GM19395 (cell line): ENCODE measurements at regions not wholly inside any gene's neighbourhood (a gene's known extent, or its start where the extent isn't known, plus 50 kb on each side); places are given as distances from the start of the nearest gene placed in this dataset.
"Not testable (repeated sequence)": the region's sequence is repeated elsewhere in the genome, so short reads cannot be mapped to it uniquely, and the experiment has no call there.

Experiments
- ATAC-seq: cut with Tn5 transposase; IDR thresholded peaks from one replicate; pipeline ENCODE4 v1.9.1; 2021; ENCODE audit warnings: mild to moderate bottlenecking, moderate library complexity; ENCODE audit not compliant: unreplicated experiment

DNA sequence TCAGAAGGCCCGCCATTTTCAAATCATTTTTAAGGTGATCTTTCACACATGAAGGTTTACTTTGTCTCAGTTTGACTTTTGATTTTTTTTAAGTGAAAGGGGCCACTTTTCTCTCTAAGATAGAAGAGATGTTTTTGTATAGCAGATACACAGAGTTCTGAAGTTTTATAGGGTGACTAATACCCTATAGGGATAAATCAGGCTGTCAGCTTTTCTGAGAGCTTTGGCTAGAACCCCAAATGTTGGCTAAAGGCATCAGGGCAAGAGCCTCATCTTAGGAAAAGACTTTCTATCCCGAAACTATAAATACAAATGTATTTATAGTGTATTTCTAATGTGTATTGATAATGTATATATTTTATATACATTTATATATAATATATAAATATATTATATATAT lies 181.4 kb downstream of the TBX18 start:
- ATAC-seq = no peak

DNA sequence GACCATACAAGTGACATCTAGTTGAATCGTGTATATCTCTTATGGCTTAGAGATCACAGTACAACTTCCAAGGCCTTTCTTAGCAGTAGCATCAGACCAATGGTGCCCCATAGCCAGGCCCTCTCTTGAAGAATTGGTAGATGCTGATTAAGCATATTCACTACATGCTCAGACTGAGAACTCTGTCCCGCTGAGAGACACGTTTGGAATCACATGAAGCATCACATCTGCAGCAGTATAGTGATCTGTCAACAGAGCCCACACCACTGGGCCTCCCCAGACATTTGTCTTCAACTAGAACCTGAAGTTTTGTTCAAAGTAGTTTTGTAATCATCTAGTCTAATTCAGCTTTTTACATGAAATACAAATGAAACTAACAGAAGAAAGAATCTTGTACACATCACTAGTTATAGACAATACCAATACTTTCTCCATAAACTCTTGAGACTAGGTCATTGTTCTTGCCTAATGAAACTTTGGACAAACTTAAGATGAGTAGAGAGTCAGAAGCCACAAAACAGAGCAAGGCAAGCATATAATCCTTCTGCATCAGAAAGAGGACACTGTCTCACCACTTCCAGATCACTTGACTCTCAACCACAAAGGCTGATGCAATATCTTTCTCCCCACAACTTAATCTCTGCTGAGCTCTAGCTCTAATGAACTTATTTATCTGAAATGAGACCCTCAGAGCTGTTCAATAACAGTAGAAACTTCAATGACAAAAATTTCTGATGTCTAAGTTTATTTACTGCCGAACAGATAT lies 182.7 kb downstream of the TBX18 start:
- no peak for ATAC-seq

DNA sequence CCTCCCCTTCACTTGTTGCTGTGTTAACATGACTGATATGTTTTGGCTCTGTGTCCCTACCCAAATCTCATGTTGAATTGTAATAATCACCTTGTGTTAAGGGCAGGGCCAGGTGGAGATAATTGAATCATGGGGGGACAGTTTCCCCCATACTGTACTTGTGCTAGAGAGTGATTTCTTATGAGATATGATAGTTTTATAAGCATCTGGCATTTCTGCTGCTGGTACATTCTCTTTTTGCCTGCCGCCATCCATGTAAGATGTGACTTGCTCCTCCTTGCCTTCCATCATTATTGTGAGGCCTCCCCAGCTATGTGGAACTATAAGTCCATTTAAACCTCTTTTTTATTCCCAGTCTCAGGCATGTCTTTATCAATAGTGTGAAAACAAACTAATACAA lies 185.0 kb downstream of the TBX18 start:
- ATAC-seq = no peak

DNA sequence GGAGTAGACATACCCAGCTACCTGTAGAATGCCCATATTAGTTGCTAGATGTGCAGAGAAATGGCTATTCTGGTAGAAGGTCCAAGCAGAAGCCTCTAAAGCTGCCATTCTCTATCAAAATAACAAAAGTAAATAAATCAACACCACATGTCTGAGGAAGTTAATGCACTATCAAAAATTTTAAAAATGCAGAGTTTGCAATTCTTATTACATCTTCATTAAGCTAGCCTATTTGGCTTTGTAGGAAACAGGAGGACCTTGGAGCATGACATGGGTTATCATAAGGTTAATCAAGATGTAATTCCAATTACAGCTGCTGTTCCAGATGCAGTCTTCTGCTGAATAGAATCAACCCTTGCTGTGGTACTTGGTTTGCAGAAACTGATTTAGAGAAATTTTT lies 188.4 kb downstream of the TBX18 start:
- no peak for ATAC-seq

DNA sequence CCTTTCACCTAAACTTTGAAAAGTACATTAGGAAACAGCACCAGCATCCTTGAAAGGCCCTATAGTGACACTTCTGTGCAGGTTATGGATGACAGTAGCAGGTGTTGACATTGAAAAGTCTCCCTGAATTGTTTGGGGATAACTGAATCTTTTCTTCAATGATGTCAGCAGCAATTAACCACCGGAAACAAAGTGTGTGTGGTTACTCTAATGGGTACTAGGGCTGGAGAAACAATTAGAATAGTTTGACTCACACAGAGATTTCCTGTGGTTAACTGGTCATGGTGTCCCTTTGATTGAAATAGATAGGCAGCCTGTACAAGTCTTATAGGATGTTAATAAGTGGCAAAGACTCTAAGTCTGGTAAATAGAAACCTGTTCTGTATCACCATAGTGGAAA lies 189.1 kb downstream of the TBX18 start:
- peak; percentile 98 for ATAC-seq

DNA sequence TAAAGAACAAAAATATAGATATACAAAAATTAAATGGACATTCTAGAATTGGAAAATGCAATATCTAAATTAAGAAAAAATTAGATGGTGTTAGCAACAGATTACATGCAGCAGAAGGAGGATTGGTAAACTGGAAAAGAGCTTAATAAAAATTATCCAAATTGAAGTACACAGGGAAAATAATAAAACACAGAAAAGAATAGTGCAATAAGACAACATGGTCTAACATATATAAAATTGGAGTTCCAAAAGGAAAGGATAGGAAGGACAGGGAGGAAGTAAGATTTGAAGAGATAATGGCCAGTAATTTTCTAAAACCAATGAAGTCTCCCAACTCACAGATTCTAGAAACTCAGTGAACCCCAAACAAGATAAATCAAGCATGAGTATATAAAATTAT lies 194.5 kb downstream of the TBX18 start:
- ATAC-seq = no peak

DNA sequence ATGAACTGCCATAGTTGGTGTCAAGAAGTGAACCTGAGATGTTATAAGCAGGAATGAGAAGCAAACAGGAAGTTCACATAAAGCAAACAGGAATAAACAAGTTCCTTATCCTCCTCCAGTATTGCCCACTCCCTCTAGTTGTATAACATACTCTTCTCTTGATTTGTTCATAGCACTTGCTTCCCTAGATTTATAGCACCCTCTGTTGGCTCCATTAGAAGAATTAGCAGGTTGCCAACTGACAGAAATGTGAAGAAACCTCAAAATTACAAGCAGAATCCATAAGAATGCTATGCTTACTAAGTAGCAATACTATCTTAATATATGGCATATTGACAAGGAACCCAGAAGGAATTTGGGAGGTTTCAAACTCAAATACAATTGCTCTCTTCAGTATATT lies 195.4 kb downstream of the TBX18 start:
- ATAC-seq = no peak

DNA sequence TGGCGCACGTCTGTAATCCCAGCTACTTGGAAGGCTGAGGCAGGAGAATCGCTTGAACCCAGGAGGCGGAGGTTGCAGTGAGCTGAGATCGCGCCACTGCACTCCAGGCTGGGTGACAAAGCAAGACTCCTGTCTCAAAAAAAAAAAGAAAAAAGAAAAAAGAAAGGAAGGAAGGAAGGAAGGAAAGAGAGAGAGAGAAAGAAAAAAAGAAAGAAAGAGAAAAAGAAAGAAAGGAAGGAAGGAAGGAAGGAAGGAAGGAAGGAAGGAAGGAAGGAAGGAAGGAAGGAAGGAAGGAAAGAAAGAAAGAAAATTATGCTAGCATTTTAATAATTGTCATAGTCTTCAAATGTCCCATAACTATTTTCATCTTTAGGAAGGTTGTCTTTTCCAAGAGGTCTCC lies 198.7 kb downstream of the TBX18 start:
- not testable (repeated sequence) for ATAC-seq

DNA sequence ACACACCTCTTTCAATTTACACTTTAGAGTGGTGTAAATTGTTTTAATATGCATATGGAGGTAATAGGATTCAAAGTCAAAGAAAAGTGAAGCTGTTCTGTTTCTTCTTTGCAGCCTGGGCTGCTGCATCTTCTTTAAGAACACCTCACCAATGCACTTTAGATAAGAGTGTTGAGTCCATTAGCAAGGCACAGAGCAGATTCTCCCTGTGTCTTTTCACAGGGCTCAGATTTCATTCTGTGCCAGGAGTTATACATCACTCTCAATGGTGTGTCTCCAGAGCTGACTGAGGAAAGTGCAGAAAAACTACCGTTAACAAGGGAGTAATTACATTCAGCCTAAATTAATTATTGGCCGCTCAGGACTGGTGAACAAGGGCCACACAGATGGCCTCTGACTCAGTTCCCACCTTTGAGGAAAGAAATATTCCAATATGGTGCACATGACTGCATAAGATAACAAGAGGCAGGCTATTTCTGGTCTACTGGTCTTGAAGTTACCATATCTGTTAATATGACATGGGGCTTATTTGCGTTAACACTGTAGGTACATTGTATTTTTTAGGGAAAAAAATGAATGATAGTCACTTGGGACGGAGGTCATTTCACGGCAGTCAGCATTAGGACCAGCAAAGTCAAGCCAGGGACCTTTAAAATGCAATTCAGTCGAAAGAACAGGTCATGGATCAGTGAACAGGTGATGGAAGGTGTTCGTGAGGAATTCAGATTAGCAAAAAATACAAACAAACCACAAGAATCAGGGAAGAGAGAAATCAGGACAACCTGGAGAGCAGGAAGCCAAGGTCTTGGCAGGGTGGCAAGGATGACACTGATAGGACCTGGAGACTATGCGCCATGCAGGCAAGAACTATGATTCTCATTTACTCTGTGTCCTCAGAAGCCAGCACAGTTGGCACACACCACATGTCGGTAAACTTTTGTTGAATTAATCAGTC lies 203.7 kb downstream of the TBX18 start:
- no peak for ATAC-seq

DNA sequence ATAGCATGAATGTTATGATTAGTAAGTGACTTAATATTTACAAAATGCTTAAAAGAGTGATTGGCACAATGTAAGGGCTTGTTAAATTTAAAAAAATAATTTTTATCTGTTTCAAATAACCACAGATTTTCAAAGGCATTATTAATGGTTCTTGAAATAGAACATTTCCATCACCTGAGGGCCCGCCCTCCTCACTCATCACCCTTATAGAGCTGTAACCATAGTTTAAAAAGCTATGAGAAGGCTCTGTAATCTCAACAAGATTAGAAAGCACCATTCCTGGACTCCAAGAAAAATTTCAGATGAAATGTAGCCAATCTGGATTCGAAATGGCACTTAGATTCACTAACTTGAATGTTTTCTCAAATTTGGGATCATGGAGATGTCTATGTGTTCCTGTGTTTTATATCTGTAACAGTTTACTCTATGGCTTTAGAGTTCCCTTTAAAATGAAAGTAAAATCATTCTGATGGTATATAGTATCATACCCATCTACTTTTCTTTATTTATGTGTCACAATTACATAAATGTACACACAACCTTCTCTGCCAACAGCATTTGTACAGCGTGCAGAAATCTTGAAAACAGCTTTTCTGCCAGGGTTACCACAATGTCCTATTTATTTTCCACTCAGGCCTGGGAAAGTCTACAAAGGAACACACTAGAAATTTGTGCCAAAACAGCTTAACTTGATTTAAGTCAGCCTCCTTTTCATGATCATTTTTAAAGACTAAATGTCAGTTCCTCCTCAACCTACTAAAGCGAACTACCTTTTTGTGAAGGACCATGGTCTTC lies 207.7 kb downstream of the TBX18 start:
- ATAC-seq = no peak

DNA sequence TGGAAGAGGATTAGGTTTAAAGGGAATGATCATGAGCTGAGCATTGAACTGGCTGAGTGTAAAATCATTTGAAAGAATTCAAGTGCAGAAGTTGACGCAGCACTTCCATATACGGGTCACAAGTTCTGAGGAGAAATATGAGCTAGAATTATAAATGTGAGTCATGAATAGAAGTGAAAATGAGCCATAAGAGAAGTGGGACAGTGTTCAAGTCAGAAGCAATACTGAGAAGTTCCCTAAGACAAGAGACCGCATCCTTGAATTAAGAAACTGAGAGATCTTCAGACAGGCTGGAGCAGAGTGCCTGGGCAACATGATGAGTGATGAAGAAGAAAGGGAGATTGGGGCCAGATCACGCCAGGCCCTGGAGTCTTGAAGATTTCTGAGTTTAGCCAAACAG lies 209.7 kb downstream of the TBX18 start:
- ATAC-seq = no peak

DNA sequence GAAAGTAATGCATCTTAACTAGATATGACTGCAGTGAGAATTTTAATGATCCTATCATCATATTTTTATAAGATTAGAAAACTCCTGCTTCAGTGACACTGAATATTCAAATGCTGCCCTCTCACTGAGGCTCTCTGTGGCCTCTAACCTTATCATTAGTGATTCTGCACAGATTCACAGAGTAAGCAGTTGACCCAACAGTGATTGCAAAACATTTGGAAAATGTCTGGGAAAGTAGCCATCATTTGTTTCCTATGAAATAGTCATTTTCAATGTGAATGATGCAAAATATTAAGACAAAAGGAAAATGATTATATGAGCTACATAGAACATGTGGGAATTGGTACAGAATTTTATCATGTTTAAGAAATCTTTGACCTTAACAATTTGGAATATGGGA lies 210.3 kb downstream of the TBX18 start:
- ATAC-seq = no peak

DNA sequence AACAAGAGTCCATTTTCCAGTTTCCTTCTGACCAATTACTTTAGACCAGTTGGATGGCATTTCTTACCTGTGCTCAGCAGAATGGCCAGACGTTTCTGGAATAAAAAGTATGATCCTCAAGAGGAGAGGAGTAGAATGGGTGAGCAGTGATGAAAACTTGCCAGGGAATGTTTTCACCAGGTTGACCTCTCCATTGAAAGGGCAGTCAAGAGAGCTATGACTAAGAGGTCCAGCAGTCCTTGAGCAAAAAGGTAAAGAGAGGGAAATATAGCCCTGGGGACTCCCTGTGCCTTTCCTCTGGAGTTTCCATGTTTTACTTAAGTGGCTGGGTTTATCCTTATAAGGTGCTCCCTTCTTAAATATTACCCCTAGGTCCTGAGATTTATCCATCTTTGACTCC lies 210.9 kb downstream of the TBX18 start:
- ATAC-seq = no peak

DNA sequence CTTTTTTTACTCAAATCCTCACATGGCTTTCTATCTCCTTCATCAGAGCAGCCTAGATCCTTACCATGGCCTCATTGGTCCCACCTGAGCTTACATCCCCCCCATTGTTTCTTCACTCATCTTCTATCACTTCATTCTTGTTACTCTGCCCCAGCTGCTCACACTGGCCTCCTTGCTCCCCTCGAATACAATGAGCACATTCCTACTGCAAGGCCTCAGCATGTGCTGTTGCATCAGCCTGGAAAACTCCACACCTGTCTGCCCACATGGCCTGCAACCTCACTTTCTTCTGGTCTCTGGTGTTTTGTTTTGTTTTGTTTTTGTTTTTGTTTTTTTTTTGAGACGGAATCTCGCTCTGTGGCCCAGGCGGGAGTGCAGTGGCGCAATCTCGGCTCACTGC lies 212.6 kb downstream of the TBX18 start:
- no peak for ATAC-seq

DNA sequence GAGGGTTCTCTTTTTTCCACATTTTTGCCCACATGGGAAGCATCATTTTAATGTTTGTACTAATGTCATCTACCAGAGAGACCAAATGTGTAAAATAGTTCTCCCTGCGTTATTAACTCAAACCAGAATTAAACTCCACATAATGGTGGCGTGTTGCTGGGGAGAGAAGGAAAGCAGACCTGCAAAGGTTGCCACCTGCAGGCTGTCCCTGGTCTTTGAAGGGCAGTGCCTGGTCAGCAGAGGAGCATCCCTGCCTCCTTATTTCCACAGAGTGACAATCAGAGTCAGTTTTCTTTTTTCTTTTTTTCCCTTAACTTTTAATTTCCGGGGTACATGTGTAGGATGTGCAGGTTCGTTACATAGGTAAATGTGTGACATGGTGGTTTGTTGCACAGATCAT lies 214.5 kb downstream of the TBX18 start:
- no peak for ATAC-seq

DNA sequence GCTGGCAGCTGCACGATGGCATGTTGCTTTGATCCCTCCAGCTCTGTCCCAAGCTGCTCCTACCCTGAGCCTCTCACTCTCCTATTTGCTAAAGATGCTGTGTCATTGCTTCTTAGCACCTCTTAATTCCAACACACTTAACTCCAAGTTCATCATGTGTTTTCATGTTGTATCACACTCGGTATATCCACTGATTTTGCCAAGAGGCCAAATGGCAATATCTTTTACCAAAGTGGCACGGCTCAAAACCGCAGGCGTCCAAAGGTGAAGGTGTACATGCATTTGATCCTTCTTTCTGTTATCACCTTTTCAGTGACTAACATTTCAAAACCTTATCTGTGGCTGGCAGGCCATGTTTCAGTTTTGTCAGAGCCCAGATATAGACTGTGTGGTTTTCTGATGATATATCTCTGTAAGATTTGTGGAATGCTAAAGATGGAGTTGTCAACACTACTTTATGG lies 217.0 kb downstream of the TBX18 start:
- no peak for ATAC-seq

DNA sequence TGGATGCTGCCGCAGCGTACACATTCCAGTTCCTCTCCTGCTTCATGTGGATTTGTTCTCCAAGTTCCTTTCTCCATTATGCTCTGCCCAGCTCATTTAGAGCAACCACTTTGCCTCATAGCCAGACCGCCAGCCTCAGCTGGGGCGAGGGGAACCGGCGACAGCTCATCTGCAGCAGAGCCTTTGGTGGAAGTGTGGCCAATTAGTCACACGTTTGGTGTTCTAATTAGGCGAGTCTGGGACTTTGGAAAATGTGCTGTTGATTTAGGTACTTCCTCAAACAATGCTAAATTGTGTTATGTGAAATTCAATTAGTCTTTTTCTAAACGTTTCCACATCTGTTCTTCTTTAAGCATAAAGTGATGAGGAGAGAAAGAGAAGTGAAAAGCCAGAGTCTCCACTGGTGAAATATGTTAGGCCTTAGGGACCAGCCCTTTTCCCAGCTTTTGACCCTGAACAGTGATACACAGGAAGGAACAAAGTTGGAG lies 217.9 kb downstream of the TBX18 start:
- ATAC-seq = no peak

DNA sequence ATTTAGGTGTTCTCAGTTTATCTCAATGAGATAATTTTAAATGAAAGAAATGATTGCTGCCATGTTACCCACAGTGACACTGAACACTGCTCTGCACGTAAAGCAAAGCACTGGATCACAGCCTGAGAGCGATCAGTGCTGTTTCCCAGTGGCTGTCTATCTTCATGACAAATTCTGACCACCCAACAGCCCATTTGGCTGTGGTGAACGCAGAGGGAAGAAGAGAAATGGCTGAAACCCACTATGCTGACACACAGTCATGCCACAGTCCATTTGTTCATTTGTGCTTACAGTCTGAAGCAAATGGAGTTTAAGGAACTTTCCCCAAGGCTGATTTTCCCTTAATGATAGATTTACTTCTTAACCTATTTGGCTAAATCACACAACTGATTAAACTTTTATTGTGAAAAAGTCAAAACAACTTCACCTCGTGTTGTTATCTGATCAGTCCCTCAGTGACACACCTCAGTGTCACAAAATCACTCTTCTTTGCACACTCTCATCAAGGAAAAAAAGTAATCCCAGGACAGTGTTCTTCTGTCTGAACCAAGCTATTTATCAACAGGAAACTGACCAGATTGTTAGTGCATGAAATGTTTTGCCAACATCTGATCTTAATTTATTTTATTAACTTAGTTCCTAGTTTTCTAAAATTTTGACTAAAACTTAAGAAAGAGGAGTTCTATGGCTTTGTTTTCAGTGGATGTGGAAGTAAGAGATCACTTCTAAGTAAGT lies 225.1 kb downstream of the TBX18 start:
- ATAC-seq = no peak

DNA sequence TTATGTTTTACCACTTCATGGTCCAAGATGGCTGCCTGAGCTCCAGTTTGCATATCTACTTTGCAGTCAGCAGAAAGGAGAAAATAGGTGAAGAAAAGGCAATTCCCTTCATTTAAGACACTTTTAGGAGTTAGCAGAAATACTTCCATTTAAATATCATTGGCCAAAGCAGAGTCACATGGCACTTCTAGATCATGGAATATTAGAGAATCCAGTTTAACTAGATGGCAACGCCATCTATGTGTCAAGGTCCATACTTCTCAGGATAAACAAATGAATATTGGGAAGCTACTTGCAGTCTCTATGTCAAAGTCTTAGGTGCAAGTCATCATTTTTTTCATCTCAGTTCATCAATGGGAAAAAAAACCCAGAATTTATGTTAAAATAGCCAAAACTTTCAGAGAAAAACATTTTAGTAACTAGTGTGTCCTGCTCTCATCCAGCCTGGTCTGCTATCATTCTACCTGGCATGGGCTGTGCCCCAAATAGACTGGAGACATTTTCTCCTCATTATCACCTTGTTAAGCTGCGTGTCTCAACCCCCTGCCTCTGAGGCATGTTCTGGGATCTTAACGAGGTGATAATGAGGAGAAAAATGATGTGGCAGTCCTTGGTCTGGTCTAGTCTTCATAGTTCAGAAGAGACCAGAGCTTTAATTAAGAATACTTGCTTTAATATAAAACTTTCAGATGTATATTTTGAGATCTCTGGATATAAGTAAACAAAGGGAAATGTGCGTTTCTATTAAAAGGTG lies 227.3 kb downstream of the TBX18 start:
- no peak for ATAC-seq

DNA sequence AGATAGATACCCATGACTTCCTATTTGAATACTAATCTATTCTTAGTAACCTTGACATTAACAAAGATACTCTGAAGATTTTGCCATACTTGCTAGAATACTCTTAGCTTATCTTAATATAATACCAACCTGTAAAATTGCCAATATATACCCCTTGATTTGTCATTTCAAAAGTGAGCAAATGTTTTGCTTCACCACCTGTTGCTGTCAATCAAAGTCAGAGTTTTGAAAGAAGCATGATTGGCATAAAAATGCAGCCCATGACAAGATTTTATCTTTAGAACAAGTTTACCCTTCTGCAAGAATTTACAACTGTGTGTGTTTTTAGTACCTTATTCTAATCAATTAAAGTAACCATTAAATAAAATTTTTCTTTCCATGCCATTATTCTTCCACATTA lies 236.2 kb downstream of the TBX18 start:
- no peak for ATAC-seq
